ENCODE measurements at regions not wholly inside any gene's neighbourhood (a gene's known extent, or its start where the extent isn't known, plus 50 kb on each side); places are given as distances from the start of the nearest gene placed in this dataset.

GRCh38 chr1:68890736-68891135 lies 393.9 kb upstream of the DEPDC1 start:
- H3K9ac ChIP-seq (ENCODE audit: low read length), result no peak overlapping the region
- WGBS (ENCODE audit: extremely low coverage, insufficient coverage, insufficient read length), result no CpG with 5 or more reads among the region's 3 CpGs
- DNase-seq, result peak; percentile 60 to 79

GRCh38 chr1:68904477-68904876 lies 407.6 kb upstream of the DEPDC1 start:
- H2AK5ac ChIP-seq (ENCODE audit: low read length), result no peak overlapping the region
- no peak overlapping the region for H3K14ac ChIP-seq (ENCODE audit: low read length)
- H3K4me1 ChIP-seq (ENCODE audit: control insufficient read depth in 1 of 2, insufficient read depth in 2 of 2, low read length in 2 of 2), result no peaks in the 10 kb centered on the region
- H3K9me3 ChIP-seq (ENCODE audit: insufficient read depth, low read depth, low read length), result peaks cover under 1% of the 10 kb centered on the region
- H4K12ac ChIP-seq (ENCODE audit: low read depth, low read length), result no peak overlapping the region
- no peak overlapping the region for H2BK5ac ChIP-seq (ENCODE audit: low read depth, low read length, poor library complexity)
- H4K91ac ChIP-seq (ENCODE audit: low read depth, low read length), result no peak overlapping the region
- no peak overlapping the region for H2BK120ac ChIP-seq (ENCODE audit: insufficient read depth, low read length, poor library complexity)
- no peak overlapping the region for H3K4me2 ChIP-seq (ENCODE audit: low read length)
- WGBS (ENCODE audit: extremely low coverage, insufficient coverage, insufficient read length), result no CpG with 5 or more reads among the region's 3 CpGs
- no peaks in the 10 kb centered on the region for H3K27me3 ChIP-seq (ENCODE audit: insufficient read depth, low read length)
- no peak overlapping the region for H3K9ac ChIP-seq (ENCODE audit: low read length)
- H3K4ac ChIP-seq (ENCODE audit: low read depth, low read length), result no peak overlapping the region
- H4K8ac ChIP-seq (ENCODE audit: low read depth, low read length), result no peak overlapping the region
- H3K27ac ChIP-seq (ENCODE audit: low read depth, low read length), result no peak overlapping the region
- no peaks in the 10 kb centered on the region for H3K36me3 ChIP-seq (ENCODE audit: control insufficient read depth in 1 of 2, insufficient read depth in 2 of 2, low read length in 2 of 2)
- no peak overlapping the region for H3K18ac ChIP-seq (ENCODE audit: low read length)
- H3K79me2 ChIP-seq (ENCODE audit: control insufficient read depth, insufficient read depth, low read length, poor library complexity), result no peaks in the 10 kb centered on the region
- H3K79me1 ChIP-seq (ENCODE audit: low read length), result no peaks in the 10 kb centered on the region
- H2BK12ac ChIP-seq (ENCODE audit: low read length), result no peak overlapping the region
- H2AFZ ChIP-seq (ENCODE audit: insufficient read depth, low read length, poor library complexity), result no peak overlapping the region
- DNase-seq, result peak; percentile 56 to 92
- no peak overlapping the region for H3K23ac ChIP-seq (ENCODE audit: low read length)
- no peak overlapping the region for H3K4me3 ChIP-seq (ENCODE audit: low read depth, low read length)

More at GRCh38 chr1:68890736-68891135, 393.9 kb upstream of the DEPDC1 start:
- H3K36me3 ChIP-seq (ENCODE audit: control insufficient read depth in 1 of 2, insufficient read depth in 2 of 2, low read length in 2 of 2), result no peaks in the 10 kb centered on the region
- H4K12ac ChIP-seq (ENCODE audit: low read depth, low read length), result no peak overlapping the region
- no peak overlapping the region for H3K4me3 ChIP-seq (ENCODE audit: low read depth, low read length)
- no peak overlapping the region for H3K4me2 ChIP-seq (ENCODE audit: low read length)
- no peak overlapping the region for H3K4ac ChIP-seq (ENCODE audit: low read depth, low read length)
- no peak overlapping the region for H3K18ac ChIP-seq (ENCODE audit: low read length)
- no peaks in the 10 kb centered on the region for H3K79me1 ChIP-seq (ENCODE audit: low read length)
- no peak overlapping the region for H3K14ac ChIP-seq (ENCODE audit: low read length)
- no peaks in the 10 kb centered on the region for H3K9me3 ChIP-seq (ENCODE audit: insufficient read depth, low read depth, low read length)
- H3K23ac ChIP-seq (ENCODE audit: low read length), result no peak overlapping the region
- no peaks in the 10 kb centered on the region for H3K79me2 ChIP-seq (ENCODE audit: control insufficient read depth, insufficient read depth, low read length, poor library complexity)
- no peak overlapping the region for H2AK5ac ChIP-seq (ENCODE audit: low read length)
- no peak overlapping the region for H4K91ac ChIP-seq (ENCODE audit: low read depth, low read length)
- no peak overlapping the region for H3K27ac ChIP-seq (ENCODE audit: low read depth, low read length)
- H2BK12ac ChIP-seq (ENCODE audit: low read length), result no peak overlapping the region
- H4K8ac ChIP-seq (ENCODE audit: low read depth, low read length), result no peak overlapping the region
- H3K27me3 ChIP-seq (ENCODE audit: insufficient read depth, low read length), result no peaks in the 10 kb centered on the region
- H2AFZ ChIP-seq (ENCODE audit: insufficient read depth, low read length, poor library complexity), result no peak overlapping the region
- H3K4me1 ChIP-seq (ENCODE audit: control insufficient read depth in 1 of 2, insufficient read depth in 2 of 2, low read length in 2 of 2), result peaks cover 0 to 3% of the 10 kb centered on the region in 2 experiments
- H2BK5ac ChIP-seq (ENCODE audit: low read depth, low read length, poor library complexity), result no peak overlapping the region
- no peak overlapping the region for H2BK120ac ChIP-seq (ENCODE audit: insufficient read depth, low read length, poor library complexity)

DNA sequence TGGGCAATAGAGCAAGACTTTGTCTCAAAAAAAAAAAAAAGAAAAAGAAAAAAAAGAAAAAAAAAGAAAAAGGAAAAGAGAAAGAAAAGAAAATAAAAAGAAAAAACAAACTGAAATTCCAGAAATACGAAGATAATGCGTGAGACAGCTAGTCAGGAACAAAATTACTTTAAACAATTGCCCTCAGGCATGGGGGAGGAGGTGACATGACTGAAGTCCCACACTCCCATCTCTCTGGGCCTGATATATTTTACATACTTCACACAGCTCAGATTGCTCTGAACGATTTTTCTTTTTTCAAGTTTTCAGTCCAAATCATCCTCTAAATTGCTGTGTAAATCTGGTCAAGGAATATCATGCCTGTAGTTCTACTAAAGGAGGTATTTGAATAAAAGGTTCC lies 409.5 kb upstream of the DEPDC1 start:
- no peak overlapping the region for H2AFZ ChIP-seq (ENCODE audit: insufficient read depth, low read length, poor library complexity)
- H3K79me1 ChIP-seq (ENCODE audit: low read length), result no peaks in the 10 kb centered on the region
- H2BK120ac ChIP-seq (ENCODE audit: insufficient read depth, low read length, poor library complexity), result no peak overlapping the region
- no peak overlapping the region for H4K12ac ChIP-seq (ENCODE audit: low read depth, low read length)
- no peaks in the 10 kb centered on the region for H3K36me3 ChIP-seq (ENCODE audit: control insufficient read depth in 1 of 2, insufficient read depth in 2 of 2, low read length in 2 of 2)
- H2BK5ac ChIP-seq (ENCODE audit: low read depth, low read length, poor library complexity), result no peak overlapping the region
- H3K79me2 ChIP-seq (ENCODE audit: control insufficient read depth, insufficient read depth, low read length, poor library complexity), result no peaks in the 10 kb centered on the region
- no peaks in the 10 kb centered on the region for H3K27me3 ChIP-seq (ENCODE audit: insufficient read depth, low read length)
- H2AK5ac ChIP-seq (ENCODE audit: low read length), result no peak overlapping the region
- no peak overlapping the region for H2BK12ac ChIP-seq (ENCODE audit: low read length)
- no peak overlapping the region for H3K4ac ChIP-seq (ENCODE audit: low read depth, low read length)
- H3K18ac ChIP-seq (ENCODE audit: low read length), result no peak overlapping the region
- WGBS (ENCODE audit: extremely low coverage, insufficient coverage, insufficient read length), result no CpG with 5 or more reads among the region's 3 CpGs
- no peak overlapping the region for H4K91ac ChIP-seq (ENCODE audit: low read depth, low read length)
- H4K8ac ChIP-seq (ENCODE audit: low read depth, low read length), result no peak overlapping the region
- H3K14ac ChIP-seq (ENCODE audit: low read length), result no peak overlapping the region
- H3K9me3 ChIP-seq (ENCODE audit: insufficient read depth, low read depth, low read length), result peaks cover 5% of the 10 kb centered on the region
- H3K4me1 ChIP-seq (ENCODE audit: control insufficient read depth in 1 of 2, insufficient read depth in 2 of 2, low read length in 2 of 2), result no peaks in the 10 kb centered on the region
- DNase-seq, result peak; percentile 67 to 97
- no peak overlapping the region for H3K4me2 ChIP-seq (ENCODE audit: low read length)
- H3K27ac ChIP-seq (ENCODE audit: low read depth, low read length), result no peak overlapping the region
- no peak overlapping the region for H3K9ac ChIP-seq (ENCODE audit: low read length)
- no peak overlapping the region for H3K23ac ChIP-seq (ENCODE audit: low read length)
- H3K4me3 ChIP-seq (ENCODE audit: low read depth, low read length), result no peak overlapping the region

- H3K9ac ChIP-seq (ENCODE audit: low read length), result no peak overlapping the region
These were observed 410.6 kb upstream of the DEPDC1 start for GRCh38 chr1:68907491-68907890.

More at GRCh38 chr1:68907491-68907890, 410.6 kb upstream of the DEPDC1 start:
- Histone ChIP-seq H3K18ac (ENCODE audit: low read length) (no peak overlapping the region), H3K36me3 (ENCODE audit: control insufficient read depth in 1 of 2, insufficient read depth in 2 of 2, low read length in 2 of 2) (no peaks in the 10 kb centered on the region), H4K8ac (ENCODE audit: low read depth, low read length) (no peak overlapping the region), H3K79me1 (ENCODE audit: low read length) (no peaks in the 10 kb centered on the region), H3K4me1 (ENCODE audit: control insufficient read depth in 1 of 2, insufficient read depth in 2 of 2, low read length in 2 of 2) (no peaks in the 10 kb centered on the region), H2AK5ac (ENCODE audit: low read length) (no peak overlapping the region), H3K4me3 (ENCODE audit: low read depth, low read length) (no peak overlapping the region), H3K27ac (ENCODE audit: low read depth, low read length) (no peak overlapping the region), H3K23ac (ENCODE audit: low read length) (no peak overlapping the region), H3K79me2 (ENCODE audit: control insufficient read depth, insufficient read depth, low read length, poor library complexity) (no peaks in the 10 kb centered on the region), H2BK12ac (ENCODE audit: low read length) (no peak overlapping the region), H3K4ac (ENCODE audit: low read depth, low read length) (no peak overlapping the region), H2BK120ac (ENCODE audit: insufficient read depth, low read length, poor library complexity) (no peak overlapping the region), H4K12ac (ENCODE audit: low read depth, low read length) (no peak overlapping the region), H3K14ac (ENCODE audit: low read length) (no peak overlapping the region), H3K4me2 (ENCODE audit: low read length) (no peak overlapping the region), H2AFZ (ENCODE audit: insufficient read depth, low read length, poor library complexity) (no peak overlapping the region), H3K9me3 (ENCODE audit: insufficient read depth, low read depth, low read length) (peaks cover 5% of the 10 kb centered on the region), H3K27me3 (ENCODE audit: insufficient read depth, low read length) (no peaks in the 10 kb centered on the region), H2BK5ac (ENCODE audit: low read depth, low read length, poor library complexity) (no peak overlapping the region), H4K91ac (ENCODE audit: low read depth, low read length) (no peak overlapping the region)
- DNase-seq, result peak; percentile 26 to 70
- WGBS (ENCODE audit: extremely low coverage, insufficient coverage, insufficient read length), result no CpG with 5 or more reads among the region's 5 CpGs

All from trophoblast cell (in vitro differentiated cells and primary cell).